ENCODE measurements at regions not wholly inside any gene's neighbourhood (a gene's known extent, or its start where the extent isn't known, plus 50 kb on each side); places are given as distances from the start of the nearest gene placed in this dataset.

DNA sequence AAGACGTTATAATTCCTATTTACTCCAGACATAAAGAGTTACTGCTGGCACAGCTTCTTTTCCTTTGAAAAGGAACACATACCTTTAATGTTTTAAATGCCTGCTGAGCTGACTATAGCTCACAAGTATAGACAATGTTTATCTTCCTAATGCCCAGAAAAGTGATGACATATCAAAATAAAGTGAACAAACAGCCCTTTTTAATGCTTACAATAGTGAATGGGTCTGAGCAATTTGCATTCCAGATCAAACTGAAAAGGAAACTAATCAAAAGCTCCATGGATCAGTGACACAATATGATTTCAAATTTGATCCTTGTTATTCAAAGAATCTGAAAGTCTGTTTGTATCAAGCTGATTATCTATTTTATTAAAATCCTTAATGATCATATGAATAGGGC is 233.6 kb upstream of the SEMA3E start:
- no peak overlapping the region for H3K4me3 ChIP-seq (ENCODE audit: low read depth, low read length)
- in situ Hi-C loops (cut with HindIII; ENCODE audit: low sequenced_read_pairs): no loop called here
- TF ChIP-seq, protein P1, sequence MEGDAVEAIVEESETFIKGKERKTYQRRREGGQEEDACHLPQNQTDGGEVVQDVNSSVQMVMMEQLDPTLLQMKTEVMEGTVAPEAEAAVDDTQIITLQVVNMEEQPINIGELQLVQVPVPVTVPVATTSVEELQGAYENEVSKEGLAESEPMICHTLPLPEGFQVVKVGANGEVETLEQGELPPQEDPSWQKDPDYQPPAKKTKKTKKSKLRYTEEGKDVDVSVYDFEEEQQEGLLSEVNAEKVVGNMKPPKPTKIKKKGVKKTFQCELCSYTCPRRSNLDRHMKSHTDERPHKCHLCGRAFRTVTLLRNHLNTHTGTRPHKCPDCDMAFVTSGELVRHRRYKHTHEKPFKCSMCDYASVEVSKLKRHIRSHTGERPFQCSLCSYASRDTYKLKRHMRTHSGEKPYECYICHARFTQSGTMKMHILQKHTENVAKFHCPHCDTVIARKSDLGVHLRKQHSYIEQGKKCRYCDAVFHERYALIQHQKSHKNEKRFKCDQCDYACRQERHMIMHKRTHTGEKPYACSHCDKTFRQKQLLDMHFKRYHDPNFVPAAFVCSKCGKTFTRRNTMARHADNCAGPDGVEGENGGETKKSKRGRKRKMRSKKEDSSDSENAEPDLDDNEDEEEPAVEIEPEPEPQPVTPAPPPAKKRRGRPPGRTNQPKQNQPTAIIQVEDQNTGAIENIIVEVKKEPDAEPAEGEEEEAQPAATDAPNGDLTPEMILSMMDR (IDR thresholded peaks at IDR 0.05; ENCODE audit: low read depth, low read length): no peak
- peak; percentile 20 for DNase-seq (ENCODE audit: low read depth, low spot score)

DNA sequence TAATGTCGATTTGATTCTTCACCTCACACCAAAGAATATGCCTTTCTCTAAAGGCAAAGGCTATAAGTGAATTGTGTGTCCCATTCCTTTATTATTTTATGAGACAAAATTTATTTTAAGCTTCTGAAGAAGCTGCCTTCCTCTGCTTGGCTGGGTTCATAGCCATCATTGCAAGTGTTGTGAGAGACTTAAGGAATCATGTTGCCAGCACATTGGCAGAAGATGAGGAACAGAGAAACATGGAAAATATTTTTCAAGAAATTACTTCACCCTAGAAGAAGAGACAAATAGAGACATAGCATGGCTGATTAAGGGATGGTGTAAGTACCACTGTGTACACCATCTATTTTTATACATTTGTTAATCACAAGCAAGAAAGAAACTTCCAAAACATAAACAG is 230.1 kb upstream of the SEMA3E start:
- TF ChIP-seq, protein P1 (IDR thresholded peaks at IDR 0.05; ENCODE audit: low read depth, low read length): no peak
- in situ Hi-C loops (cut with HindIII; ENCODE audit: low sequenced_read_pairs): no loop called here
- no peak for DNase-seq (ENCODE audit: low read depth, low spot score)
- no peak overlapping the region for H3K4me3 ChIP-seq (ENCODE audit: low read depth, low read length)

DNA sequence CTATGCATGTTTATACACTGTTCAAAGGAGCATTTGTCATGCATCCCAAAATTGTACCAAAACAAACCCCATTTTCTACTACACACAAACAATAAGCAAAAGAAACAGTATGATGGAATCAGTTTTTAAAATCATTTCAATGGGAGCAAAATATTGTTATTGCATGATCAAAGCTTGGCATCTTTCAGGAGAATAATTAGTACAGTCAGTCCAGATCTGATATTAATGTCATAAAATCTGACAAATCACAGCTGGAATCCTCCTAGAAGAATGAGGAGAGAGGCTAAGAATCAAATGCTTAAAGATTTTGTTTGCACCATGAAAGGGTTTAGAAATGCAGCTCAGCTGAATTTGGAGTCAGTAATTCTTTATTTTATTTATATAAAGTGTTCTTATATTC is 229.7 kb upstream of the SEMA3E start:
- TF ChIP-seq, protein P1 (IDR thresholded peaks at IDR 0.05; ENCODE audit: low read depth, low read length): no peak
- DNase-seq (ENCODE audit: low read depth, low spot score): no peak
- in situ Hi-C loops (cut with HindIII; ENCODE audit: low sequenced_read_pairs): no loop called here
- no peak overlapping the region for H3K4me3 ChIP-seq (ENCODE audit: low read depth, low read length)

DNA sequence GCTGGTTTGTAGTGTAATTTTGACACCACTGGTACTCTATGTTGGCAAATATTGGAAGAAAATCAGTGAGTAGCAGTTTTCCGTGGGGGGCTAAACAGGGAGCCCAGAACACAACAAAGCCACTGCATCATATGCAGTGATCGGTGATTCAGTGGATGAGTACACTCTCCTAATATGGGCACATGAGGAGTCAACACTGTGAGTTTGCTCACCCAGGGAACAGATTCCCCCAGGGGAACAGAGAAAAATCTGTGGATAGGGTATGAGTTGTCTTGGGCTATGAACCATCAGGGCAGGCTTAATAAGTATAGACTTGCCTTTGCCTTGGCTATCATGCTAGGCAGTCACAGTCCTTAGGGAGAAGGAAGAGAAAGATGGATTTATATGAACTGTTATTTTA is 227.7 kb upstream of the SEMA3E start:
- no peak overlapping the region for H3K4me3 ChIP-seq (ENCODE audit: low read depth, low read length)
- TF ChIP-seq, protein P1 (IDR thresholded peaks at IDR 0.05; ENCODE audit: low read depth, low read length): no peak
- peak; percentile 59 for DNase-seq (ENCODE audit: low read depth, low spot score)
- in situ Hi-C loops (cut with HindIII; ENCODE audit: low sequenced_read_pairs): no loop called here

DNA sequence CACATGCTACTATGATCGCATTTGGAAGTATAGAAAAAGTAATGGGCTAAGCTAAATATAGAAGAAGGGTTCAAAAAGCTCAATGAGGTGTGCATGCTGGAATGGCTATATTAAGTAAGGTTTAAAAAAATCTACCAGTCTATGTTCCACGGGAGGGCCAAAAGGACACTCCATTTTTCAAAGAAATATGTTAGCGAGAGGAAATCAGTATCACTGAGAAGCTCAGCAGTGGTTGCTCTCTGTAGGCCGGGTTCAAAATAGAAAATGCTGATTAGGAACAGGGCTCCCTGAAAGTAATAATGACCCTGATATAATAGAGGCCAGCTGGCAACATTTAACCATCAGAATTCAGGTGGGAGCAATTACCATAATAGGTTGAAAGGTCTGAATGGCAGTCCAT is 224.5 kb upstream of the SEMA3E start:
- no peak overlapping the region for H3K4me3 ChIP-seq (ENCODE audit: low read depth, low read length)
- in situ Hi-C loops (cut with HindIII; ENCODE audit: low sequenced_read_pairs): no loop called here
- TF ChIP-seq, protein P1 (IDR thresholded peaks at IDR 0.05; ENCODE audit: low read depth, low read length): no peak
- DNase-seq (ENCODE audit: low read depth, low spot score): no peak

DNA sequence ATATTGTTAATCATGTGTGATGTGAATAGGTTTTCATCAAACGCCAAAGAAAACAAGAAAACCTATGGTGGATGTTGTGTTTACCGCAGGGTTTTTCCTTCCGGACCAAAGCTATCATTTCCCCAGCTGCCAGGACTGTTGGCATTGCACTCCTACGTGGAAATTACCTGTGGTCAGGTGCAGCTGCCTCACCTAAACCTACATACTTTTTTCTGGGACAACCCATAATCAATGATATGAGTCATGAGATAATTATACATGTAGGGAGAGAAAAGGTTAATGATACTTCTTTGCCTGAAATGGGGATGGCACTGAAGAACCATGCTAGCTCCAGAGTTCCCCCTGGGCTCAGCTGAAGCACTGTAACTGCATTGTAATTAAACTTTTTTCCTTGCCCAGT is 223.6 kb upstream of the SEMA3E start:
- DNase-seq (ENCODE audit: low read depth, low spot score): no peak
- no peak overlapping the region for H3K4me3 ChIP-seq (ENCODE audit: low read depth, low read length)
- TF ChIP-seq, protein P1 (IDR thresholded peaks at IDR 0.05; ENCODE audit: low read depth, low read length): no peak
- in situ Hi-C loops (cut with HindIII; ENCODE audit: low sequenced_read_pairs): no loop called here

DNA sequence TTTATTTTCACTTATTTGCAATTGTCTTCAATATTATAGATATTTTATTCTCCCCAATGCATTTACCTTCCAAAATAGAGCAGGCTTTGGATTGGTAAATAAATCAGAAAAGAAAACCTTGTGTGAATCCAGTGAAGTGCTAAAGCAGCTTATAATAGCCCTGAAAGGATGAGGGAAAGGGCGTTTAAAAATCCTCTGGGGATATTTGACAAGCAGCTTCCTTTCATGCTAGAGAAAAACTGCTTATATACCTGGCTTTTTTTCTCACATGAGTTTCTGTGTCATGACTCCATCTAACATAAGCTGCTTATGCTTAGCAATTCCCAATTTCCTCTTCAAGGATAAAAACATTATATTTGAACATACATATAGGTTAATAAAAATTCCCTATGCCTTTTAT is 221.6 kb upstream of the SEMA3E start:
- H3K4me3 ChIP-seq (ENCODE audit: low read depth, low read length): no peak overlapping the region
- TF ChIP-seq, protein P1 (IDR thresholded peaks at IDR 0.05; ENCODE audit: low read depth, low read length): no peak
- DNase-seq (ENCODE audit: low read depth, low spot score): no peak
- in situ Hi-C loops (cut with HindIII; ENCODE audit: low sequenced_read_pairs): no loop called here
